Calu3 (cell line): ENCODE measurements at regions not wholly inside any gene's neighbourhood (a gene's known extent, or its start where the extent isn't known, plus 50 kb on each side); places are given as distances from the start of the nearest gene placed in this dataset.

Experiments used
- BruUV-seq: library from RNA; stranded (reverse); fragments of 400-500 nt; replicated peaks from 2 replicates; lab custom pipeline; 2021; lab: Mats Ljungman, UMichigan
- CTCF ChIA-PET: fragments of 300-600 bp; sonication (Branson Sonifier 250); formaldehyde crosslinking; loops from one replicate; lab custom pipeline; 2022; ENCODE audit warnings: antibody characterized with exemption; lab: Charles Lee
- DNase-seq: peaks from one replicate; pipeline ENCODE4 v3.0.0; 2022
- H3K27ac Mint-ChIP-seq: one replicate; pipeline ENCODE4 v1.8.0; 2022; ENCODE audit warnings: mixed read lengths; ENCODE audit not compliant: unreplicated experiment
- H3K27me3 Mint-ChIP-seq: one replicate; pipeline ENCODE4 v1.8.0; 2022; ENCODE audit warnings: mixed read lengths; ENCODE audit not compliant: unreplicated experiment
- H3K36me3 Mint-ChIP-seq: one replicate; pipeline ENCODE4 v1.8.0; 2022; ENCODE audit warnings: mild to moderate bottlenecking, moderate library complexity, mixed read lengths; ENCODE audit not compliant: insufficient read depth, unreplicated experiment
- H3K4me1 Mint-ChIP-seq: one replicate; pipeline ENCODE4 v1.8.0; 2022; ENCODE audit warnings: mild to moderate bottlenecking, low read depth, mixed read lengths; ENCODE audit not compliant: unreplicated experiment
- H3K4me3 Mint-ChIP-seq: one replicate; pipeline ENCODE4 v1.8.0; 2022; ENCODE audit warnings: mild to moderate bottlenecking, low read depth, moderate library complexity, mixed read lengths; ENCODE audit not compliant: unreplicated experiment
- H3K9me3 Mint-ChIP-seq: one replicate; pipeline ENCODE4 v1.8.0; 2022; ENCODE audit warnings: low read depth, mixed read lengths; ENCODE audit not compliant: unreplicated experiment
- CTCF ChIP-seq: fragments of 200-600 bp; IDR thresholded peaks from one replicate; pipeline ENCODE4 v1.8.0; 2022; ENCODE audit warnings: antibody characterized with exemption; ENCODE audit not compliant: unreplicated experiment
- intact Hi-C: fragments of 100-400 bp; cut with micrococcal nuclease; formaldehyde crosslinking; loops from one replicate; pipeline ENCODE4 v1.10.0; 2022; ENCODE audit not compliant: unreplicated experiment

- no peak overlapping the region for H3K4me3 Mint-ChIP-seq
- intact Hi-C loops: no loop called here
- H3K36me3 Mint-ChIP-seq: no peaks in the 10 kb centered on the region
- H3K4me1 Mint-ChIP-seq: no peaks in the 10 kb centered on the region
- no peaks in the 10 kb centered on the region for H3K9me3 Mint-ChIP-seq
- H3K27ac Mint-ChIP-seq: no peak overlapping the region
- no peak for TF ChIP-seq CTCF
- no peaks in the 10 kb centered on the region for H3K27me3 Mint-ChIP-seq
- CTCF ChIA-PET: no interaction called here
- no peak for DNase-seq
- BruUV-seq: no TSS peak
These were observed 54.5 kb upstream of the EXOC1L start for GRCh38 chr4:55765070-55765469.

GRCh38 chr4:55768291-55768690 is 51.3 kb upstream of the EXOC1L start:
- Mint-ChIP-seq H3K27ac (no peak overlapping the region), H3K4me1 (no peaks in the 10 kb centered on the region), H3K9me3 (no peaks in the 10 kb centered on the region), H3K27me3 (no peaks in the 10 kb centered on the region), H3K4me3 (no peak overlapping the region), H3K36me3 (no peaks in the 10 kb centered on the region)
- CTCF ChIA-PET: no interaction called here
- no TSS peak for BruUV-seq
- intact Hi-C loops: no loop called here
- peak; percentile 5 for DNase-seq
- TF ChIP-seq CTCF: no peak
